ENCODE measurements at regions not wholly inside any gene's neighbourhood (a gene's known extent, or its start where the extent isn't known, plus 50 kb on each side); places are given as distances from the start of the nearest gene placed in this dataset.
A peak's percentile ranks its signal among the peaks of the same experiment; 100 is the strongest.

DNA sequence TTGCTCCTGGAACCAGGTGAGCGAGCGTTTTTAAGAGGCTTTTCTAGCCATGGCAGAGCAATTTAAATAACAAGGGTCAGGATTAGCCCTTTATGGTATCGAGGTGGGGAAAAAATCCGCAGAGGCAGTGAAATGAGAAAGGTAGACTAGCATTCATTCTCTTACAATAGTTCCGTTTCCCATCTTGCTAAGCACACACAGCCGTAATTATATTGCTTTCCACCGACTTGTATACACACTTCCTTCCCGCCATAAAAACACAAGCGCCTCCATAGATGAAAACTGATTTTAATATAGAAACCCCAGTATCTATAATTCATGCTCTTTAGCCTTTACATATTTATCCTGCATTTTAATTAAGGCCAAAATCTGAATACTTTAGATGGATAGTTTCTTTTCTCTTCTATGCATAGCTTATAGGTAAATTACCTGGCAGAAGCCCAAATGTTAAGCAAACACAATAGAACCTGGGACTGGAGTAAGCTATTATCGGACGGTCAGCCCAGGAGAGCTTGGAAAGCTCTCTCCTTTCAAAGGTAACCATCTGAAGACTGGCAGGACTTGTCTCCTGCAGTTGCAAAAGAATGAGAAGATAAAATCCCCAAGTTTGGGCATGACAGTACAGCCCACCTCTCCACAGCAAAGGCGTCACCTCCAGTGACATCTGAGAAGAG lies 90.9 kb upstream of the MC3R start:
- TF ChIP-seq, protein P1, sequence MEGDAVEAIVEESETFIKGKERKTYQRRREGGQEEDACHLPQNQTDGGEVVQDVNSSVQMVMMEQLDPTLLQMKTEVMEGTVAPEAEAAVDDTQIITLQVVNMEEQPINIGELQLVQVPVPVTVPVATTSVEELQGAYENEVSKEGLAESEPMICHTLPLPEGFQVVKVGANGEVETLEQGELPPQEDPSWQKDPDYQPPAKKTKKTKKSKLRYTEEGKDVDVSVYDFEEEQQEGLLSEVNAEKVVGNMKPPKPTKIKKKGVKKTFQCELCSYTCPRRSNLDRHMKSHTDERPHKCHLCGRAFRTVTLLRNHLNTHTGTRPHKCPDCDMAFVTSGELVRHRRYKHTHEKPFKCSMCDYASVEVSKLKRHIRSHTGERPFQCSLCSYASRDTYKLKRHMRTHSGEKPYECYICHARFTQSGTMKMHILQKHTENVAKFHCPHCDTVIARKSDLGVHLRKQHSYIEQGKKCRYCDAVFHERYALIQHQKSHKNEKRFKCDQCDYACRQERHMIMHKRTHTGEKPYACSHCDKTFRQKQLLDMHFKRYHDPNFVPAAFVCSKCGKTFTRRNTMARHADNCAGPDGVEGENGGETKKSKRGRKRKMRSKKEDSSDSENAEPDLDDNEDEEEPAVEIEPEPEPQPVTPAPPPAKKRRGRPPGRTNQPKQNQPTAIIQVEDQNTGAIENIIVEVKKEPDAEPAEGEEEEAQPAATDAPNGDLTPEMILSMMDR (conservative IDR thresholded peaks at IDR 0.05) = no peak
- TF ChIP-seq ZFX (IDR thresholded peaks at IDR 0.05) = no peak
- no peak overlapping the region for H3K27ac ChIP-seq

DNA sequence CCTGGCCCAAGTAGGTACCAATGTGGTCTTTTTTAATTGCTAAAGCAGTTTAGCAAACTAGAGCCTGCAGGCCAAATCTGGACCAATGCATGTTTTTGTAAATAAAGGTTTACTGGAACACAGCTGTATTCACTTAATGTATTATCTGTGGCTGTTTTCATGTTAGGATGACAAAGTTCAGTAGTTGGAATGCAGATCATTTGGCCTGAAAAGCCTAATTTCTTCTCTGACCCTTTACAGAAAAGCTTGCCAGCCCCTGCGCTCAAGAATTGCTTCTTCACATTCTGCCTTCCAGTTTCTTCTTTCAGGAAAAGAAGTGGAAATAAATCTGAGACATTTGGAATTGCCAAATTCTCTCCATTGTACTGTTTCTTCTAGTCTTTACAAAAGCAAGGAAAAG lies 90.0 kb upstream of the MC3R start:
- H3K27ac ChIP-seq = no peak overlapping the region
- TF ChIP-seq, protein P1 (conservative IDR thresholded peaks at IDR 0.05) = no peak
- TF ChIP-seq ZFX (IDR thresholded peaks at IDR 0.05) = no peak

DNA sequence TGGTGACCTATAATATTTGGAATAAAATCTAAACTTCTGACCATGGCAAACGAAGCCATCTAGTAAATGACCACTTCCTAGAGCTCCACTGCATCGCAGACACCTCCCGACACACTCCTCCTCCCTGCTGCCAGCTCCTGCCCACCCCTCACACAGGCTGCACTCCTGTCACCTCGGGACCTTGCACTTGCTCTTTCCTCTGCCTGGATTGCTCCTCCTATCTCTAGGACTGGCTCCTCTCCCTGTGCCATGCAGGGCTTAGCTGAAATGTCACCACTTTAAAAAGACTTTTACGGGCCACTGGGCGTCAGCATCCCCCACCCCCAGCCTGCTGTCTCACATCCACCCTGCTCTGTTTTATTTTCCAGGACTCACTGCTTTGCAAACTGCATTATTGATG lies 87.6 kb upstream of the MC3R start:
- H3K27ac ChIP-seq = no peak overlapping the region
- no peak for TF ChIP-seq ZFX (IDR thresholded peaks at IDR 0.05)
- TF ChIP-seq, protein P1 (conservative IDR thresholded peaks at IDR 0.05) = no peak

DNA sequence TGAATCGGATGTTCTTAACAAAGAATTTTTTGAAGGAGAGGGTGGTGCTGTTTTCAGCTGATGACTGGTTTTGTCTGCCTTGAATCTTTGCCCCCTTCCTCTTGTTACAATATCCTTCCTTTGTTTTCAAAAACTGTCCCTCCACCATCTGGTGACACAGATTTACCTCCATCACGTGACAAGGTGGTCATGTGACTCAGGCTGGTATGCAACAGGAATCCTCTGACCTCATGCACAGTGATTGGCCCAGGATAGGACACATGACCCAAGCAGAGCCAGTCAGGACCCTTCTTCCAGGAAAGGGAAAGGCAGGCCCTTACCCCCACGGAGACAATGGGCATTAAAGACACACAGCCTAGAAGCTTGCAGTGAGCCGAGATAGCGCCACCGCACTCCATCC lies 84.7 kb upstream of the MC3R start:
- no peak overlapping the region for H3K27ac ChIP-seq
- TF ChIP-seq, protein P1 (conservative IDR thresholded peaks at IDR 0.05) = no peak
- no peak for TF ChIP-seq ZFX (IDR thresholded peaks at IDR 0.05)

DNA sequence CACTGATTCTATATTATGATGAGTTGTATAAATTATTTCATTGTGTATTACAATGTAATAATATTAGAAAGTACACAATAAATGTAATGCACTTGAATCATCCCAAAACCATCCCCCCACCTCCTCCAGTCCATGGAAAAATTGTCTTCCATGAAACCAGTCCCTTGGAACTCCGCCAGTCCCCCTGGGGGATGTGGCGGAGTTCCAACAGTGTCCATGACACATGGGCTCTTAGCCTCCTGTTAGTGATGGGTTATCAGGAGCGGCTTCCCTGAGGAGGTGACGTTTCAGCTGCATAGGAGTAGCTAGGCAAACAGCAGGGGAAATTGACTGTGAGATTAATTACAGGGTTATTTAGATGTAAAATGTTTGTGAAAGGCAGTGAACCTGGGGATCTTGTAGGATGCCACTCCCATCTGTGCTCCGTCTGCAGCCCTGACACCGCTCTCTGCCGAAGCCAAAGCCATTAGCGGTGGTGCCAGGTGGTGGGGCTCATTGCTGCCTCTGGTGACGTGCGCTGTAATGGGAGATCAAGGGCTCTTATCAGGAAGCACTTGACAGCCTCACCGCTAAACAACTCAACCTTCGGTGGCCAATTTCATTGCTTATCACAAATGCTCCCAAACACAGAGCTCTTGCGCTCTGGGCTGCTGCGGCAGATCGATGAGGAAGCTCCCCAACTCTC lies 81.6 kb upstream of the MC3R start:
- TF ChIP-seq, protein P1 (conservative IDR thresholded peaks at IDR 0.05) = no peak
- TF ChIP-seq ZFX (IDR thresholded peaks at IDR 0.05) = no peak
- no peak overlapping the region for H3K27ac ChIP-seq

DNA sequence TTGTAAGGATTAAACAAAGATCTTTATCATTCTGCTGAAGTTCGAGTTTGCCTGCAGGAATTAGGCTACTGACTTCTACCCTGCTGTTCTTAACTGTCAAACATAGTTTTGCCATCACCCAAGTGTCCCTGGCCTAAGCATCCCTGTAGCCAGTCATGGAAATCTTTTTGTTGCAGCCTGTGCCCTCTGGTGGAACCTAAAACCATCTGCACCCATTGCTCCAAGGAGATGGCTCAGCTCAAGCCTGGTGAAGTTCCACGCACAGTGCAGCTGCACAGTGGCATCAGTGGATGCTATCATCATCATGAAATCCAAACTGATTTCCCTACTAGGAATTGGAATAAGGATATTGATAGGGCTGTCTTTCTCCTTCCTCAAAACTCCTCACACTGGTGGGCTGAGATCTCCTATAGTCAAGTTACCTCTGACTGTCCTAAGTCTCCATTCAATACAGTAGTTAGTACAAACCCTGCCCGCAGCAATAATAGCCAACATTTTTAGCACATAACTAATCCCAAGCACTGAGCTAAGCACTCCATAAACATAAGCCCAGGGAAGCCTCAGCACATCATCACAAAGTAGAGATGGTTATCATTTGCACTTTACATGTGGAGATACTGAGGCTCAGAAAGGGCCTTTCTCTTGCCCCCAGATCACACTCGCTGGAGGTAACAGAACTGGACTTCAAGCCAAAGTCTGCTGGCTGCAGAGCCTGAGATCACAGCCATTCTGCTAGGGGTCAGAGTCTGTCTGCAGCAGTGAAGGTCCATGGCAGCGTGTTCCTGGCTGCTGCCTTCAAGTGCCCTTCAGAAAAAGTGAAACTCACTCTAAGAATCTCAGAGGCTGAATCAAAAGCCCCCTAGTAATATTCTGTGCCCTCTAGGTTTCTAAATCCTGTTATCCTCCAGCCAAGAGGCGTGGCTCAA lies 77.2 kb upstream of the MC3R start:
- H3K27ac ChIP-seq = no peak overlapping the region
- TF ChIP-seq ZFX (IDR thresholded peaks at IDR 0.05) = no peak
- TF ChIP-seq, protein P1 (conservative IDR thresholded peaks at IDR 0.05) = peak; percentile 41

DNA sequence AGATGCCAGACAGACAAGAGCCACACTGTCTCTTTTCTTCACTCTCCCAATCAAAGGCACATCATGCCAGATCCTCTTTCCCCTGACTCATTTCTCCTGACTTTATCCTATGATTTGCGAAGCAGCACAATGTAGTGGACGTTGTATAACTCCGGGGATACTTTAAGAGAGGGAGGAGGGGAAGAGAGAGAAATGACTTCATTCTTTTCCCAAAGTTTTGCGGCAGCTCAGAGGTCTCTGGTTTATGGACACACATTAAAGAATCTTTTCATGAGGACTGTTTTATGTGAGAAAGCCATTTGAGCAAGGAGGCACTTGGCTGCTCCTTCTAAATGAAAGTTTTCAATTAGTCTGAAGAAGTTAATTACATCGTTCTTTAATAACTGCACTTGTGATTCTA lies 75.1 kb upstream of the MC3R start:
- no peak overlapping the region for H3K27ac ChIP-seq
- TF ChIP-seq ZFX (IDR thresholded peaks at IDR 0.05) = no peak
- TF ChIP-seq, protein P1 (conservative IDR thresholded peaks at IDR 0.05) = no peak
